ENCODE measurements at regions not wholly inside any gene's neighbourhood (a gene's known extent, or its start where the extent isn't known, plus 50 kb on each side); places are given as distances from the start of the nearest gene placed in this dataset.
A peak's percentile ranks its signal among the peaks of the same experiment; 100 is the strongest.

GRCh38 chr10:78738861-78739260, 329.9 kb upstream of the ZMIZ1 start:
- no peak for TF ChIP-seq CTCF (IDR thresholded peaks at IDR 0.05)
- DNase-seq (ENCODE audit: low spot score), result peak; percentile 38
- Histone ChIP-seq H3K27ac (no peak overlapping the region), H3K4me3 (no peak overlapping the region)

GRCh38 chr10:78739444-78740053, 329.2 kb upstream of the ZMIZ1 start:
- DNase-seq (ENCODE audit: low spot score), result no peak
- Histone ChIP-seq H3K27ac (no peak overlapping the region), H3K4me3 (no peak overlapping the region)
- no peak for TF ChIP-seq CTCF (IDR thresholded peaks at IDR 0.05)

- TF ChIP-seq CTCF (IDR thresholded peaks at IDR 0.05), result no peak
- no peak for DNase-seq (ENCODE audit: low spot score)
- Histone ChIP-seq H3K4me3 (no peak overlapping the region), H3K27ac (no peak overlapping the region)
These were observed 327.5 kb upstream of the ZMIZ1 start for GRCh38 chr10:78740976-78741915.

- H3K27ac ChIP-seq, result peak overlapping the region in 1 of 2 donors; percentile 32
- DNase-seq (ENCODE audit: low spot score), result no peak
- H3K4me3 ChIP-seq, result no peak overlapping the region
- TF ChIP-seq CTCF (IDR thresholded peaks at IDR 0.05), result no peak
These were observed 326.4 kb upstream of the ZMIZ1 start for GRCh38 chr10:78742406-78742729.

GRCh38 chr10:78742730-78743615, 325.8 kb upstream of the ZMIZ1 start:
- no peak for TF ChIP-seq CTCF (IDR thresholded peaks at IDR 0.05)
- Histone ChIP-seq H3K4me3 (no peak overlapping the region), H3K27ac (peak overlapping the region in 1 of 2 donors; percentile 32)
- DNase-seq (ENCODE audit: low spot score), result no peak

GRCh38 chr10:78744056-78744455, 324.7 kb upstream of the ZMIZ1 start:
- TF ChIP-seq CTCF (IDR thresholded peaks at IDR 0.05), result no peak
- Histone ChIP-seq H3K4me3 (no peak overlapping the region), H3K27ac (peak overlapping the region in 1 of 2 donors; percentile 1)
- DNase-seq (ENCODE audit: low spot score), result no peak

Data from coronary artery (tissue), 2 donors.